Adrenal gland (tissue), 9 donors: ENCODE measurements at regions not wholly inside any gene's neighbourhood (a gene's known extent, or its start where the extent isn't known, plus 50 kb on each side); places are given as distances from the start of the nearest gene placed in this dataset.

Experiments
- DNase-seq, 7 donors: peaks; one replicate each; pipeline ENCODE4 v3.0.0-alpha.2; 2019 to 2020
- H3K27ac ChIP-seq, 5 donors: fragments of 200-600 bp; sonication (generic) in 4 of 5; 1 replicate in 3 of 5; 2 replicates in 2 of 5; pipeline versions ENCODE4 v1.5.1 to v1.8.0; 2016 to 2020; ENCODE audit warnings: mild to moderate bottlenecking in 1 of 5
- H3K27me3 ChIP-seq: fragments of 200-600 bp; 2 replicates; pipeline ENCODE4 v1.8.0; 2021
- H3K36me3 ChIP-seq, 2 donors: fragments of 200-600 bp; replicated peaks in 1 of 2; 1 replicate in 1 of 2; 2 replicates in 1 of 2; pipeline versions ENCODE4 v1.5.1 to v1.8.0; 2018 to 2022
- H3K4me1 ChIP-seq, 2 donors: fragments of 200-600 bp; replicated peaks in 1 of 2; 1 replicate in 1 of 2; 2 replicates in 1 of 2; pipeline versions ENCODE4 v1.5.1 to v1.8.0; 2018 to 2021
- H3K4me3 ChIP-seq, 4 donors: fragments of 200-600 bp; sonication (generic) in 3 of 4; one replicate each; pipeline ENCODE4 v1.5.1; 2016 to 2018
- H3K9me3 ChIP-seq, 3 donors: fragments of 200-600 bp; sonication (generic) in 1 of 3; replicated peaks in 1 of 3; 1 replicate in 2 of 3; 2 replicates in 1 of 3; pipeline versions ENCODE4 v1.5.1 to v1.8.0; 2016 to 2021
- POLR2A ChIP-seq, 2 donors: fragments of 450-650 bp; IDR thresholded peaks; one replicate each; pipeline ENCODE4 v1.6.1; 2017; ENCODE audit warnings: antibody characterized with exemption in 2 of 2, mild to moderate bottlenecking in 2 of 2, moderate library complexity in 1 of 2
- WGBS, 4 donors: extraction: QIAGEN DNeasy Blood & Tissue Kit in 2 of 4; methylation state at CpG; one replicate each; pipeline versions ENCODE4 v1.1.5 to v1.1.7; 2013 to 2017; 5-methylcytosine and 5-hydroxymethylcytosine counted together
- intact Hi-C, 2 donors: fragments of 100-400 bp; cut with DNase I; formaldehyde crosslinking; loops; one replicate each; pipeline versions ENCODE4 v1.14.1 to v1.15.0; 2022 to 2023
- TF ChIP-seq, protein P1 (sequence below), 6 experiments: fragments of 450-650 bp in 4 of 6; fragments of 200-600 bp in 2 of 6; sonication (generic) in 1 of 6; IDR thresholded peaks; 1 replicate in 5 of 6; 2 replicates in 1 of 6; pipeline versions ENCODE4 v1.5.1 to v1.8.0; 2016 to 2021; ENCODE audit warnings: antibody characterized with exemption in 6 of 6, mild to moderate bottlenecking in 2 of 6, moderate library complexity in 1 of 6
- donor health status: healthy with polysubstance abuse.
- donor health status: Bipolar disorder and iron deficiency.
- donor health status: DM: yes; HTN: yes; CAD: no.
- donor health status: DM: no; HTN: no; CAD: no.
- donor health status: DM: no; HTN: no; CAD: no.

DNA sequence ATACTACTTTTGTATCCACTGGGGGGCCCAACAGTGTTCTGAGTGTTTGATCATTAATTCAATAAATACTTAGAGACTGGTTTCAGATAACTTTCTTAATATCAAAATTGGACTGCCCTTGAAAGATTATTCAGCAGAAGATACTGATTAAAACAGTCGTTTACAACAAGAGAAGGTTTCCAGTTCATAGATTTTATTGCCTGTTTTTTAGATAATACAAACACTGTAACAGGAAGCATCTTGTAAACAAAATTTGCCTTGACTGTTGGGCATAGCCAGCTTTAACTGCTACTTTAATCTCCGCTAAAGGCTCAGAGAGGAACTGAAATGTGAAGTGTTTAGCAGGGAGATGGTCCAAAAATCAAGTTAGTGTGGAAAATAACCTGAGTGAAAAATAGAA, 1168.7 kb upstream of the NUDT12 start:
- H3K27me3 ChIP-seq, result no peaks in the 10 kb centered on the region
- no peak for DNase-seq
- 54 to 61% (median 59%) methylated on average over 2 of the region's 2 CpGs for WGBS, 4 donors
- no peaks in the 10 kb centered on the region for H3K36me3 ChIP-seq
- no peak overlapping the region for H3K27ac ChIP-seq
- no peak overlapping the region for H3K4me3 ChIP-seq
- intact Hi-C loops, result no loop called here
- no peaks in the 10 kb centered on the region for H3K4me1 ChIP-seq
- no peaks in the 10 kb centered on the region for H3K9me3 ChIP-seq
- no peak for TF ChIP-seq POLR2A (IDR thresholded peaks at IDR 0.05)
- TF ChIP-seq, protein P1, sequence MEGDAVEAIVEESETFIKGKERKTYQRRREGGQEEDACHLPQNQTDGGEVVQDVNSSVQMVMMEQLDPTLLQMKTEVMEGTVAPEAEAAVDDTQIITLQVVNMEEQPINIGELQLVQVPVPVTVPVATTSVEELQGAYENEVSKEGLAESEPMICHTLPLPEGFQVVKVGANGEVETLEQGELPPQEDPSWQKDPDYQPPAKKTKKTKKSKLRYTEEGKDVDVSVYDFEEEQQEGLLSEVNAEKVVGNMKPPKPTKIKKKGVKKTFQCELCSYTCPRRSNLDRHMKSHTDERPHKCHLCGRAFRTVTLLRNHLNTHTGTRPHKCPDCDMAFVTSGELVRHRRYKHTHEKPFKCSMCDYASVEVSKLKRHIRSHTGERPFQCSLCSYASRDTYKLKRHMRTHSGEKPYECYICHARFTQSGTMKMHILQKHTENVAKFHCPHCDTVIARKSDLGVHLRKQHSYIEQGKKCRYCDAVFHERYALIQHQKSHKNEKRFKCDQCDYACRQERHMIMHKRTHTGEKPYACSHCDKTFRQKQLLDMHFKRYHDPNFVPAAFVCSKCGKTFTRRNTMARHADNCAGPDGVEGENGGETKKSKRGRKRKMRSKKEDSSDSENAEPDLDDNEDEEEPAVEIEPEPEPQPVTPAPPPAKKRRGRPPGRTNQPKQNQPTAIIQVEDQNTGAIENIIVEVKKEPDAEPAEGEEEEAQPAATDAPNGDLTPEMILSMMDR (IDR thresholded peaks at IDR 0.05), result no peak

GRCh38 chr5:104708027-104708426, 1145.4 kb upstream of the NUDT12 start:
- WGBS, 4 donors, result 45 to 51% (median 48%) methylated on average over 3 of the region's 3 CpGs
- TF ChIP-seq, protein P1 (IDR thresholded peaks at IDR 0.05), result no peak
- no peak for TF ChIP-seq POLR2A (IDR thresholded peaks at IDR 0.05)
- Histone ChIP-seq H3K4me3 (no peak overlapping the region), H3K27me3 (no peaks in the 10 kb centered on the region), H3K27ac (no peak overlapping the region), H3K9me3 (no peaks in the 10 kb centered on the region), H3K4me1 (no peaks in the 10 kb centered on the region), H3K36me3 (no peaks in the 10 kb centered on the region)
- no peak for DNase-seq
- intact Hi-C loops, result no loop called here

DNA sequence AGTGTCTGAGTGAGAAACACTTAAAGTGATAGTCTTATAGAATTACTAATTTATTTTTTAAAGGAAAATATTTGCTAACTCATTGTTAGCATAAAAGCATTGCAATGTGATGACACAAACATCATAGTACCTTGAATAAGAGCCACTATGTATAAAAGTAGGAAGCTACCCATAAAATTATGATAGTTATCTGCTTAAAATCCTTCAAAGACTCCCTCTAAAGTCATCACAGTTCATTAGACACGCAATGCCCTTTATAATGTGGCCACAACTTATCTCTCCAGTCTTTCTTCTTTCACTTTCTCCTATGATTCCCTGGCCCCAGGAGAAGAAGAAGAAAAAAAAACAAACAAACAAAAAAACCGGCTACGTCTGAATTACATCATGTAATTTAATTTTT, 1144.0 kb upstream of the NUDT12 start:
- Histone ChIP-seq H3K4me1 (no peaks in the 10 kb centered on the region), H3K27me3 (no peaks in the 10 kb centered on the region)

DNA sequence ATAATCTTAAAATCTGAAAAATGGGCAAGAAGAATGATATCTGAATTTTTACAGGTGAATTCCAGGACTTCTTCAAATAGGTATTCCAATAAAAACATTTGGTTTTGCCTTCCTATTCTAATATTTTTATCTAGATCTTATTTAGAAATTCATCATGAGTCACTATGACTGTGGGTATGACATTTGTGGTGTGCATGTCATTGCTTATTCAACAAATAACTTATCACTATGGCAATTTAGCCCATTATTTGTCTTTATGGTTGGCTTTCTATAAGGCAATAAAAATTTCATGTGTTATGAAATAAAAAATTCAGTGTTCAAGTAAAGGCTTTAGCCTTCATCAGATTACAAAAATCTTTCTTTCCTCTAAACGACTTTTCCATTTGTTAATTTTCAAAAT, 1139.6 kb upstream of the NUDT12 start:
- DNase-seq, result no peak
- H3K27ac ChIP-seq, result no peak overlapping the region
- no peaks in the 10 kb centered on the region for H3K36me3 ChIP-seq
- no peaks in the 10 kb centered on the region for H3K4me1 ChIP-seq
- 73 to 86% (median 79%) methylated on average over 1 of the region's 1 CpG for WGBS, 4 donors
- H3K4me3 ChIP-seq, result no peak overlapping the region
- H3K27me3 ChIP-seq, result no peaks in the 10 kb centered on the region
- no peak for TF ChIP-seq POLR2A (IDR thresholded peaks at IDR 0.05)
- TF ChIP-seq, protein P1 (IDR thresholded peaks at IDR 0.05), result no peak
- H3K9me3 ChIP-seq, result peaks cover 0 to 3% (median 0%) of the 10 kb centered on the region in 3 donors
- intact Hi-C loops, result no loop called here

More for the DNA sequence above, 1144.0 kb upstream of the NUDT12 start:
- Histone ChIP-seq H3K36me3 (no peaks in the 10 kb centered on the region), H3K27ac (no peak overlapping the region), H3K9me3 (no peaks in the 10 kb centered on the region), H3K4me3 (no peak overlapping the region)
- TF ChIP-seq POLR2A (IDR thresholded peaks at IDR 0.05), result no peak
- TF ChIP-seq, protein P1 (IDR thresholded peaks at IDR 0.05), result no peak
- 67 to 80% (median 71%) methylated on average over 3 of the region's 3 CpGs for WGBS, 4 donors
- intact Hi-C loops, result no loop called here
- no peak for DNase-seq
